Smooth muscle cell (in vitro differentiated cells): ENCODE measurements at regions not wholly inside any gene's neighbourhood (a gene's known extent, or its start where the extent isn't known, plus 50 kb on each side); places are given as distances from the start of the nearest gene placed in this dataset.

ENCODE experiments used
- DNase-seq: peaks from one replicate; lab custom pipeline; 2025; ENCODE audit not compliant: unreplicated experiment; lab: John Stamatoyannopoulos, UW
- H2AFZ ChIP-seq: fragments of 200-600 bp; sonication (generic); 2 replicates; pipeline ENCODE4 v1.6.0; 2016; ENCODE audit warnings: antibody characterized with exemption, low read depth, mild to moderate bottlenecking
- H3F3A ChIP-seq: fragments of 200-600 bp; sonication (generic); 2 replicates; pipeline ENCODE4 v1.6.0; 2017; ENCODE audit warnings: antibody characterized with exemption, low read depth
- H3K27ac ChIP-seq: fragments of 200-600 bp; sonication (generic); 2 replicates; pipeline ENCODE4 v1.5.1; 2016; ENCODE audit warnings: low read depth, mild to moderate bottlenecking
- H3K27me3 ChIP-seq: fragments of 200-600 bp; sonication (generic); 2 replicates; pipeline ENCODE4 v1.6.1; 2016; ENCODE audit warnings: low read depth, mild to moderate bottlenecking
- H3K36me3 ChIP-seq: fragments of 200-600 bp; sonication (generic); 2 replicates; pipeline ENCODE4 v1.5.1; 2016; ENCODE audit warnings: low read depth
- H3K4me1 ChIP-seq: fragments of 200-600 bp; sonication (generic); 2 replicates; pipeline ENCODE4 v1.5.1; 2016; ENCODE audit warnings: low read depth
- H3K4me2 ChIP-seq: fragments of 200-600 bp; sonication (generic); 2 replicates; pipeline ENCODE4 v1.6.0; 2016; ENCODE audit warnings: mild to moderate bottlenecking
- H3K4me3 ChIP-seq: fragments of 200-600 bp; sonication (generic); 2 replicates; pipeline ENCODE4 v1.5.1; 2016; ENCODE audit warnings: mild to moderate bottlenecking
- H3K79me2 ChIP-seq: fragments of 200-600 bp; sonication (generic); 2 replicates; pipeline ENCODE4 v1.6.0; 2016; ENCODE audit warnings: low read depth, mild to moderate bottlenecking
- H3K9ac ChIP-seq: fragments of 200-600 bp; sonication (generic); 2 replicates; pipeline ENCODE4 v1.6.0; 2016; ENCODE audit warnings: low read depth
- H3K9me3 ChIP-seq: fragments of 200-600 bp; sonication (generic); replicated peaks from 2 replicates; pipeline ENCODE4 v1.5.1; 2016; ENCODE audit warnings: low read depth
- H4K20me1 ChIP-seq: fragments of 200-600 bp; sonication (generic); 2 replicates; pipeline ENCODE4 v1.6.0; 2016; ENCODE audit warnings: low read depth
- WGBS: methylation state at CpG from one replicate; pipeline ENCODE4 v1.1.7; 2016; ENCODE audit warnings: low lambda C conversion rate; 5-methylcytosine and 5-hydroxymethylcytosine counted together
- TF ChIP-seq, protein P1 (sequence below): fragments of 200-600 bp; sonication (generic); IDR thresholded peaks from 2 replicates; pipeline ENCODE4 v1.5.1; 2017; ENCODE audit warnings: borderline replicate concordance, mild to moderate bottlenecking, antibody characterized with exemption; ENCODE audit not compliant: insufficient read depth, poor library complexity, severe bottlenecking

DNA sequence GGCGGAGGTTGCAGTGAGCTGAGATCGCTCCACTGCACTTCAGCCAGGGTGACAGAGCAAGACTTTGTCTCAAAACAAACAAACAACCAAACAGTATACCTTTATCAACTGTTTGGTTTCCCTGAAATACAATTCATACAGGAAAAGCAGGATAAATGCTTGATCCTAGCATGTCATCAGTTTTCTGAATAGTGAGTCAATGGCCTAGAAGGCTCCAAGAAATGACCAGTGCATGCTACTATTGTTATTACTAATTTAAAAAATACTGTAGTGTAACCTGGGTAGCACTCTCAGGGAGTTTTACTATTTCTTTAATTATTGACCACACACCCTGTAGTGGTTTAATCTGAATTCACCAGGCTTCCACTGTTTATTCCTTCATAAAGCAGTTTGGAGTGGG is 101.0 kb upstream of the PTPN3 start:
- DNase-seq, result no peak
- no peak overlapping the region for H3K27ac ChIP-seq
- H3K4me1 ChIP-seq, result no peaks in the 10 kb centered on the region
- H4K20me1 ChIP-seq, result no peaks in the 10 kb centered on the region
- no peak overlapping the region for H3K4me2 ChIP-seq
- TF ChIP-seq, protein P1, sequence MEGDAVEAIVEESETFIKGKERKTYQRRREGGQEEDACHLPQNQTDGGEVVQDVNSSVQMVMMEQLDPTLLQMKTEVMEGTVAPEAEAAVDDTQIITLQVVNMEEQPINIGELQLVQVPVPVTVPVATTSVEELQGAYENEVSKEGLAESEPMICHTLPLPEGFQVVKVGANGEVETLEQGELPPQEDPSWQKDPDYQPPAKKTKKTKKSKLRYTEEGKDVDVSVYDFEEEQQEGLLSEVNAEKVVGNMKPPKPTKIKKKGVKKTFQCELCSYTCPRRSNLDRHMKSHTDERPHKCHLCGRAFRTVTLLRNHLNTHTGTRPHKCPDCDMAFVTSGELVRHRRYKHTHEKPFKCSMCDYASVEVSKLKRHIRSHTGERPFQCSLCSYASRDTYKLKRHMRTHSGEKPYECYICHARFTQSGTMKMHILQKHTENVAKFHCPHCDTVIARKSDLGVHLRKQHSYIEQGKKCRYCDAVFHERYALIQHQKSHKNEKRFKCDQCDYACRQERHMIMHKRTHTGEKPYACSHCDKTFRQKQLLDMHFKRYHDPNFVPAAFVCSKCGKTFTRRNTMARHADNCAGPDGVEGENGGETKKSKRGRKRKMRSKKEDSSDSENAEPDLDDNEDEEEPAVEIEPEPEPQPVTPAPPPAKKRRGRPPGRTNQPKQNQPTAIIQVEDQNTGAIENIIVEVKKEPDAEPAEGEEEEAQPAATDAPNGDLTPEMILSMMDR, result no peak
- H3K36me3 ChIP-seq, result no peaks in the 10 kb centered on the region
- H3K9ac ChIP-seq, result no peak overlapping the region
- no peak overlapping the region for H3K4me3 ChIP-seq
- H3K27me3 ChIP-seq, result no peaks in the 10 kb centered on the region
- WGBS, result 97% methylated on average over 2 of the region's 2 CpGs
- no peaks in the 10 kb centered on the region for H3K79me2 ChIP-seq
- no peaks in the 10 kb centered on the region for H3K9me3 ChIP-seq
- no peak overlapping the region for H2AFZ ChIP-seq
- H3F3A ChIP-seq, result no peaks in the 10 kb centered on the region

- H3K36me3 ChIP-seq, result no peaks in the 10 kb centered on the region
- no peak overlapping the region for H3K4me3 ChIP-seq
- no peaks in the 10 kb centered on the region for H3K27me3 ChIP-seq
- no peak overlapping the region for H3K27ac ChIP-seq
- H2AFZ ChIP-seq, result no peak overlapping the region
- H3K4me1 ChIP-seq, result no peaks in the 10 kb centered on the region
- no peak overlapping the region for H3K9ac ChIP-seq
- H3K9me3 ChIP-seq, result no peaks in the 10 kb centered on the region
- TF ChIP-seq, protein P1, result no peak
- no peaks in the 10 kb centered on the region for H3F3A ChIP-seq
- WGBS, result 85% methylated on average over 6 of the region's 6 CpGs
- no peaks in the 10 kb centered on the region for H3K79me2 ChIP-seq
- no peaks in the 10 kb centered on the region for H4K20me1 ChIP-seq
- H3K4me2 ChIP-seq, result no peak overlapping the region
- no peak for DNase-seq
Observed at GRCh38 chr9:109599711-109600110, 101.6 kb upstream of the PTPN3 start.

- WGBS, result 68% methylated on average over 2 of the region's 2 CpGs
- Histone ChIP-seq H3K4me2 (no peak overlapping the region), H3K27me3 (no peaks in the 10 kb centered on the region), H3K9ac (no peak overlapping the region), H3K79me2 (no peaks in the 10 kb centered on the region), H3K27ac (no peak overlapping the region), H3K4me3 (no peak overlapping the region), H2AFZ (no peak overlapping the region), H3F3A (no peaks in the 10 kb centered on the region), H3K36me3 (no peaks in the 10 kb centered on the region), H4K20me1 (no peaks in the 10 kb centered on the region), H3K4me1 (no peaks in the 10 kb centered on the region), H3K9me3 (no peaks in the 10 kb centered on the region)
- TF ChIP-seq, protein P1, result no peak
- DNase-seq, result no peak
Observed at GRCh38 chr9:109600142-109600541, 102.0 kb upstream of the PTPN3 start.

- no peaks in the 10 kb centered on the region for H3K4me1 ChIP-seq
- no peak overlapping the region for H3K9ac ChIP-seq
- H3F3A ChIP-seq, result no peaks in the 10 kb centered on the region
- 88% methylated on average over 1 of the region's 1 CpG for WGBS
- H3K4me2 ChIP-seq, result no peak overlapping the region
- TF ChIP-seq, protein P1, result no peak
- H3K27me3 ChIP-seq, result no peaks in the 10 kb centered on the region
- H3K36me3 ChIP-seq, result no peaks in the 10 kb centered on the region
- H2AFZ ChIP-seq, result no peak overlapping the region
- no peak overlapping the region for H3K4me3 ChIP-seq
- H3K79me2 ChIP-seq, result no peaks in the 10 kb centered on the region
- no peak for DNase-seq
- no peak overlapping the region for H3K27ac ChIP-seq
- H3K9me3 ChIP-seq, result no peaks in the 10 kb centered on the region
- no peaks in the 10 kb centered on the region for H4K20me1 ChIP-seq
Observed at GRCh38 chr9:109601181-109601580, 103.1 kb upstream of the PTPN3 start.
